Mucosa of rectum (tissue), 2 donors: ENCODE measurements at regions not wholly inside any gene's neighbourhood (a gene's known extent, or its start where the extent isn't known, plus 50 kb on each side); places are given as distances from the start of the nearest gene placed in this dataset.

Experiments used
- H3K27ac ChIP-seq, 2 donors: one replicate each; pipeline ENCODE4 v1.7.0; 2013; ENCODE audit warnings: inconsistent platforms in 2 of 2, low read depth in 2 of 2, low read length in 2 of 2
- H3K27me3 ChIP-seq, 2 donors: one replicate each; pipeline ENCODE4 v1.7.0; 2013; ENCODE audit warnings: low read length in 2 of 2; ENCODE audit not compliant: control insufficient read depth in 2 of 2, insufficient read depth in 2 of 2
- H3K36me3 ChIP-seq, 2 donors: one replicate each; pipeline ENCODE4 v1.7.0; 2013; ENCODE audit warnings: low read length in 2 of 2; ENCODE audit not compliant: control insufficient read depth in 2 of 2, insufficient read depth in 2 of 2
- H3K4me1 ChIP-seq, 2 donors: one replicate each; pipeline ENCODE4 v1.7.0; 2013; ENCODE audit warnings: low read length in 2 of 2, mild to moderate bottlenecking in 1 of 2; ENCODE audit not compliant: control insufficient read depth in 2 of 2, insufficient read depth in 2 of 2
- H3K4me3 ChIP-seq, 2 donors: one replicate each; pipeline ENCODE4 v1.7.0; 2013; ENCODE audit warnings: low read length in 2 of 2
- H3K9ac ChIP-seq, 2 donors: one replicate each; pipeline ENCODE4 v1.7.0; 2013; ENCODE audit warnings: low read length in 2 of 2, low read depth in 1 of 2, mild to moderate bottlenecking in 1 of 2
- H3K9me3 ChIP-seq, 2 donors: one replicate each; pipeline ENCODE4 v1.7.0; 2013; ENCODE audit warnings: low read length in 2 of 2; ENCODE audit not compliant: control insufficient read depth in 2 of 2
- donor health status: healthy.
- donor health status: Normal muscosa, but diverticular disease.

- no peak overlapping the region for H3K9ac ChIP-seq
- H3K27me3 ChIP-seq, result no peaks in the 10 kb centered on the region
- H3K4me3 ChIP-seq, result no peak overlapping the region
- no peak overlapping the region for H3K27ac ChIP-seq
- no peaks in the 10 kb centered on the region for H3K36me3 ChIP-seq
- no peaks in the 10 kb centered on the region for H3K4me1 ChIP-seq
- H3K9me3 ChIP-seq, result no peaks in the 10 kb centered on the region
Measured at GRCh38 chr1:195336812-195337211, 1271.4 kb downstream of the KCNT2 start.

GRCh38 chr1:195335541-195335940 lies 1272.7 kb downstream of the KCNT2 start:
- H3K4me1 ChIP-seq, result no peaks in the 10 kb centered on the region
- H3K9ac ChIP-seq, result no peak overlapping the region
- H3K36me3 ChIP-seq, result no peaks in the 10 kb centered on the region
- no peak overlapping the region for H3K27ac ChIP-seq
- no peaks in the 10 kb centered on the region for H3K27me3 ChIP-seq
- H3K4me3 ChIP-seq, result no peak overlapping the region
- no peaks in the 10 kb centered on the region for H3K9me3 ChIP-seq

GRCh38 chr1:195332102-195332501 lies 1276.1 kb downstream of the KCNT2 start:
- Histone ChIP-seq H3K9ac (no peak overlapping the region), H3K36me3 (no peaks in the 10 kb centered on the region), H3K4me3 (no peak overlapping the region), H3K27ac (no peak overlapping the region), H3K9me3 (no peaks in the 10 kb centered on the region), H3K27me3 (no peaks in the 10 kb centered on the region), H3K4me1 (no peaks in the 10 kb centered on the region)

- H3K4me3 ChIP-seq, result no peak overlapping the region
- no peaks in the 10 kb centered on the region for H3K4me1 ChIP-seq
- no peaks in the 10 kb centered on the region for H3K27me3 ChIP-seq
- no peak overlapping the region for H3K27ac ChIP-seq
- H3K9ac ChIP-seq, result no peak overlapping the region
- no peaks in the 10 kb centered on the region for H3K36me3 ChIP-seq
- no peaks in the 10 kb centered on the region for H3K9me3 ChIP-seq
Measured at GRCh38 chr1:195328681-195329080, 1279.6 kb downstream of the KCNT2 start.

- Histone ChIP-seq H3K4me3 (no peak overlapping the region), H3K9me3 (no peaks in the 10 kb centered on the region), H3K36me3 (no peaks in the 10 kb centered on the region), H3K4me1 (no peaks in the 10 kb centered on the region), H3K9ac (no peak overlapping the region), H3K27me3 (no peaks in the 10 kb centered on the region), H3K27ac (no peak overlapping the region)
Measured at GRCh38 chr1:195328102-195328501, 1280.1 kb downstream of the KCNT2 start.

- Histone ChIP-seq H3K4me3 (no peak overlapping the region), H3K27me3 (no peaks in the 10 kb centered on the region), H3K36me3 (no peaks in the 10 kb centered on the region), H3K4me1 (no peaks in the 10 kb centered on the region), H3K9me3 (no peaks in the 10 kb centered on the region), H3K9ac (no peak overlapping the region), H3K27ac (no peak overlapping the region)
Measured at GRCh38 chr1:195327361-195327760, 1280.9 kb downstream of the KCNT2 start.

- no peaks in the 10 kb centered on the region for H3K27me3 ChIP-seq
- no peak overlapping the region for H3K4me3 ChIP-seq
- H3K36me3 ChIP-seq, result no peaks in the 10 kb centered on the region
- no peaks in the 10 kb centered on the region for H3K9me3 ChIP-seq
- H3K27ac ChIP-seq, result no peak overlapping the region
- no peaks in the 10 kb centered on the region for H3K4me1 ChIP-seq
- H3K9ac ChIP-seq, result no peak overlapping the region
Measured at GRCh38 chr1:195326325-195326724, 1281.9 kb downstream of the KCNT2 start.

GRCh38 chr1:195325181-195325580 lies 1283.1 kb downstream of the KCNT2 start:
- H3K9ac ChIP-seq, result no peak overlapping the region
- H3K9me3 ChIP-seq, result no peaks in the 10 kb centered on the region
- no peak overlapping the region for H3K4me3 ChIP-seq
- no peaks in the 10 kb centered on the region for H3K36me3 ChIP-seq
- H3K27me3 ChIP-seq, result no peaks in the 10 kb centered on the region
- H3K27ac ChIP-seq, result no peak overlapping the region
- H3K4me1 ChIP-seq, result no peaks in the 10 kb centered on the region

GRCh38 chr1:195306281-195306680 lies 1302.0 kb downstream of the KCNT2 start:
- Histone ChIP-seq H3K27ac (no peak overlapping the region), H3K4me1 (no peaks in the 10 kb centered on the region), H3K27me3 (no peaks in the 10 kb centered on the region), H3K9ac (no peak overlapping the region), H3K9me3 (no peaks in the 10 kb centered on the region), H3K36me3 (no peaks in the 10 kb centered on the region), H3K4me3 (no peak overlapping the region)

GRCh38 chr1:195294911-195295310 lies 1313.3 kb downstream of the KCNT2 start:
- Histone ChIP-seq H3K36me3 (no peaks in the 10 kb centered on the region), H3K27ac (no peak overlapping the region), H3K4me1 (no peaks in the 10 kb centered on the region)

GRCh38 chr1:195278644-195279043 lies 1329.6 kb downstream of the KCNT2 start:
- Histone ChIP-seq H3K27ac (no peak overlapping the region), H3K4me1 (no peaks in the 10 kb centered on the region), H3K36me3 (no peaks in the 10 kb centered on the region), H3K4me3 (no peak overlapping the region), H3K9ac (no peak overlapping the region), H3K9me3 (no peaks in the 10 kb centered on the region), H3K27me3 (no peaks in the 10 kb centered on the region)

More at GRCh38 chr1:195294911-195295310, 1313.3 kb downstream of the KCNT2 start:
- Histone ChIP-seq H3K9ac (no peak overlapping the region), H3K4me3 (no peak overlapping the region), H3K9me3 (no peaks in the 10 kb centered on the region), H3K27me3 (no peaks in the 10 kb centered on the region)
